ENCODE measurements at regions not wholly inside any gene's neighbourhood (a gene's known extent, or its start where the extent isn't known, plus 50 kb on each side); places are given as distances from the start of the nearest gene placed in this dataset.

GRCh38 chr2:236317938-236318396 is 53.8 kb upstream of the ASB18 start:
- TF ChIP-seq CTCF (conservative IDR thresholded peaks at IDR 0.05; ENCODE audit: low read depth, low read length) = no peak
- DNase-seq (ENCODE audit: low read depth) = no peak
- H3K4me3 ChIP-seq (ENCODE audit: low read depth, low read length) = no peak overlapping the region

GRCh38 chr2:236318401-236318800 is 54.2 kb upstream of the ASB18 start:
- no peak for DNase-seq (ENCODE audit: low read depth)
- TF ChIP-seq CTCF (conservative IDR thresholded peaks at IDR 0.05; ENCODE audit: low read depth, low read length) = no peak
- H3K4me3 ChIP-seq (ENCODE audit: low read depth, low read length) = no peak overlapping the region

- peak; percentile 18 for TF ChIP-seq CTCF (conservative IDR thresholded peaks at IDR 0.05; ENCODE audit: low read depth, low read length)
- no peak for DNase-seq (ENCODE audit: low read depth)
- H3K4me3 ChIP-seq (ENCODE audit: low read depth, low read length) = no peak overlapping the region
These were observed 54.8 kb upstream of the ASB18 start for GRCh38 chr2:236319036-236319435.

GRCh38 chr2:236321415-236321814 is 57.2 kb upstream of the ASB18 start:
- no peak for DNase-seq (ENCODE audit: low read depth)
- TF ChIP-seq CTCF (conservative IDR thresholded peaks at IDR 0.05; ENCODE audit: low read depth, low read length) = no peak
- no peak overlapping the region for H3K4me3 ChIP-seq (ENCODE audit: low read depth, low read length)

- TF ChIP-seq CTCF (conservative IDR thresholded peaks at IDR 0.05; ENCODE audit: low read depth, low read length) = no peak
- no peak for DNase-seq (ENCODE audit: low read depth)
- H3K4me3 ChIP-seq (ENCODE audit: low read depth, low read length) = no peak overlapping the region
These were observed 69.4 kb upstream of the ASB18 start for GRCh38 chr2:236333417-236334121.

- no peak overlapping the region for H3K4me3 ChIP-seq (ENCODE audit: low read depth, low read length)
- no peak for DNase-seq (ENCODE audit: low read depth)
- TF ChIP-seq CTCF (conservative IDR thresholded peaks at IDR 0.05; ENCODE audit: low read depth, low read length) = no peak
These were observed 70.1 kb upstream of the ASB18 start for GRCh38 chr2:236334122-236334876.

All from epithelial cell of proximal tubule (primary cell).